ENCODE measurements at regions not wholly inside any gene's neighbourhood (a gene's known extent, or its start where the extent isn't known, plus 50 kb on each side); places are given as distances from the start of the nearest gene placed in this dataset.

DNA sequence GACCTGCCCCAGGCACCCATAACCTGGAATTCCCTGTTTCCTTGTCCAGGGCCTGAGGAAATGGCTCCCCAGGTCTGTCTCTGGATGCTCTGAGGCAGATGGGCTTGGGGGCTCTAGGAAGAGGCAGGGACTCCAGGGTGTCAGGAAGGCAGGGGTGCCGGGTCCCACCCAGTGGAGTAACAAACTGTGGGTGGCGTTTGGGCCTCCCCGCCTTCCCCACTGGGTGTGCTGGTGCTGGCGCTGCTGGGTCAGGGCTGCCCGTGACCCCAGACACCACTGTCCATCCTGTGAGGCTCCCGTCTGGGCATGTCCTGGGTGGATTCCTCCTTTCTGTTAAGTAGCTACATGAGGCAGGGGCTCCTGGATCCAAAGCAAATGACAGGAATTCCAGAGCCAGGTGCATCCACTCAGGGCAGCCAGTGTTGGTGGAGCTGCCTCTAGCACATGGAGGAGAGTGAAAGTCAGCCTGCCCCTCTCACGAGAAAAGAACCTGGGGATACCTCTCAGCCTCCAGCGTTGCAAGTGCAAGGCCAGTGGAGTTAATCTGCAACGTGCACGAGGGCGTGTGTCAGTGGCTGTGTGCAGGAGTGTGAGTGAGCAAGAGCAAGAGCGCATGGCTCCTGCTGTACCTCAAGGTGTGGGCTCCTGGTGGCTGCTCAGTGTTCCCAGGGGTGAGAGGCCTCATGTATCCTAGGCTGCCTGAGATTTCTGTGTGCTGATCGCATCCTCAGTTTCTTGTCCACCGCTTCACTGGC is 403.1 kb downstream of the TMEM121 start:
- no peak for ATAC-seq
- no peak for TF ChIP-seq TCF4 (CRISPR knock-in tag; IDR thresholded peaks at IDR 0.05; ENCODE audit: borderline replicate concordance)

DNA sequence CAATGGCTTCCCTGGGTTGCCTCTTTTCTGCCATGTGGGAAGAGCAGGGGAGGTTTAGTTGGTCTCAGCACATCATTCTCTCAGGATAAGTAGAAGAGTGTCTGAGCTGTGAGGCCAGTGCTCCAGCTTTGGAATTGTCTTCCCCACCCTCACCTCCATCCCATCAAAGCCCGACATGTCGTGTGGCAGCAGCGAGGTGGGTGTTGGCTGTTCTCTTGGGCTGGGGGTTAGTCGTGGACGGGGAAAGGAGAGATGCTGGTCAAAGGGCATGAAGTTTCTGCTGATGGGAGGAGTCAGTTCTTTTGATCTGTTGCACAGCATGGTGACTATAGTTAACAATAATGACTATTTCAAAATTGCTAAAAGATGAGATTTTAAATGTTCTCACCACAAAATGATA is 404.2 kb downstream of the TMEM121 start:
- no peak for ATAC-seq
- TF ChIP-seq GLIS3 (CRISPR knock-in tag; IDR thresholded peaks at IDR 0.05) (no peak), ZC3H10 (CRISPR knock-in tag; IDR thresholded peaks at IDR 0.05) (no peak)

DNA sequence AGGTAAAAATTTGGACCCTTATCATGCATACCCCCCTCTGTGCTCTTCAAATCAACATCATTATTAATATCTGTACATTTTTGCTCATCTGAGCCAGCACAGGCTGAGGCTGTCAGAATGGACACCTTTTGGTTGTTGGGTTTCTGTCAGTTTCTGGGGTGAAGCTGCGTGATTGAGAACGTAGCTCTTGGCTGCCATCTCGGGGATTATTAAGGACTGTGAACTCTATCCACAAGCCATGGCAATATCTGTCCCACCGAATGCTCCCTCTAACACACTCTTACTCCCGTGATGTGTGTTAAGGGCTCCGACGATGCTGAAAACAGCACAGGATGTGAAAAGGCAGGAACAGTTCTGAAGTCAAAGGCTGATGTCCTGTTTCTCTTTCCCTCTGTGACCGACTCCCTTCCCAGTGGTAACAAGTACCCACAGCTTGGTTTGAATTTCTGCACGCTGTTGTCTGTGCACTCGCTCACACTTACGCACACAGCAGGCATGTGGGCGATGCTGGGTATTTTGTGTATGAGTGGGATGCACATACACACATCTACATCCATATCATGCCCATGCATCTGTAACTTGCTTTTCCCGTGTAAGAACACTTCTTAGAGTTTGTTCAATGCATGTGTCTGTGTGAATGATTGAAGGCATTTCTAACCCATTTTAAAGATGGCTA is 405.6 kb downstream of the TMEM121 start:
- TF ChIP-seq ARNTL (CRISPR knock-in tag; IDR thresholded peaks at IDR 0.05; ENCODE audit: borderline replicate concordance, low read depth) (no peak), ZFP3 (CRISPR knock-in tag; IDR thresholded peaks at IDR 0.05) (no peak), OSR1 (CRISPR knock-in tag; IDR thresholded peaks at IDR 0.05) (no peak), TOX (CRISPR knock-in tag; IDR thresholded peaks at IDR 0.05; ENCODE audit: borderline replicate concordance) (no peak), ZNF565 (CRISPR knock-in tag; conservative IDR thresholded peaks at IDR 0.05; ENCODE audit: low read depth) (no peak), SNAI2 (CRISPR knock-in tag; IDR thresholded peaks at IDR 0.05) (no peak), PPARA (CRISPR knock-in tag; IDR thresholded peaks at IDR 0.05; ENCODE audit: borderline replicate concordance) (no peak), ZFP30 (CRISPR knock-in tag; IDR thresholded peaks at IDR 0.05) (no peak)
- TF ChIP-seq, protein P1, sequence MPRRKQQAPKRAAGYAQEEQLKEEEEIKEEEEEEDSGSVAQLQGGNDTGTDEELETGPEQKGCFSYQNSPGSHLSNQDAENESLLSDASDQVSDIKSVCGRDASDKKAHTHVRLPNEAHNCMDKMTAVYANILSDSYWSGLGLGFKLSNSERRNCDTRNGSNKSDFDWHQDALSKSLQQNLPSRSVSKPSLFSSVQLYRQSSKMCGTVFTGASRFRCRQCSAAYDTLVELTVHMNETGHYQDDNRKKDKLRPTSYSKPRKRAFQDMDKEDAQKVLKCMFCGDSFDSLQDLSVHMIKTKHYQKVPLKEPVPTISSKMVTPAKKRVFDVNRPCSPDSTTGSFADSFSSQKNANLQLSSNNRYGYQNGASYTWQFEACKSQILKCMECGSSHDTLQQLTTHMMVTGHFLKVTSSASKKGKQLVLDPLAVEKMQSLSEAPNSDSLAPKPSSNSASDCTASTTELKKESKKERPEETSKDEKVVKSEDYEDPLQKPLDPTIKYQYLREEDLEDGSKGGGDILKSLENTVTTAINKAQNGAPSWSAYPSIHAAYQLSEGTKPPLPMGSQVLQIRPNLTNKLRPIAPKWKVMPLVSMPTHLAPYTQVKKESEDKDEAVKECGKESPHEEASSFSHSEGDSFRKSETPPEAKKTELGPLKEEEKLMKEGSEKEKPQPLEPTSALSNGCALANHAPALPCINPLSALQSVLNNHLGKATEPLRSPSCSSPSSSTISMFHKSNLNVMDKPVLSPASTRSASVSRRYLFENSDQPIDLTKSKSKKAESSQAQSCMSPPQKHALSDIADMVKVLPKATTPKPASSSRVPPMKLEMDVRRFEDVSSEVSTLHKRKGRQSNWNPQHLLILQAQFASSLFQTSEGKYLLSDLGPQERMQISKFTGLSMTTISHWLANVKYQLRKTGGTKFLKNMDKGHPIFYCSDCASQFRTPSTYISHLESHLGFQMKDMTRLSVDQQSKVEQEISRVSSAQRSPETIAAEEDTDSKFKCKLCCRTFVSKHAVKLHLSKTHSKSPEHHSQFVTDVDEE (CRISPR knock-in tag; IDR thresholded peaks at IDR 0.05), result no peak
- TF ChIP-seq, protein P2, sequence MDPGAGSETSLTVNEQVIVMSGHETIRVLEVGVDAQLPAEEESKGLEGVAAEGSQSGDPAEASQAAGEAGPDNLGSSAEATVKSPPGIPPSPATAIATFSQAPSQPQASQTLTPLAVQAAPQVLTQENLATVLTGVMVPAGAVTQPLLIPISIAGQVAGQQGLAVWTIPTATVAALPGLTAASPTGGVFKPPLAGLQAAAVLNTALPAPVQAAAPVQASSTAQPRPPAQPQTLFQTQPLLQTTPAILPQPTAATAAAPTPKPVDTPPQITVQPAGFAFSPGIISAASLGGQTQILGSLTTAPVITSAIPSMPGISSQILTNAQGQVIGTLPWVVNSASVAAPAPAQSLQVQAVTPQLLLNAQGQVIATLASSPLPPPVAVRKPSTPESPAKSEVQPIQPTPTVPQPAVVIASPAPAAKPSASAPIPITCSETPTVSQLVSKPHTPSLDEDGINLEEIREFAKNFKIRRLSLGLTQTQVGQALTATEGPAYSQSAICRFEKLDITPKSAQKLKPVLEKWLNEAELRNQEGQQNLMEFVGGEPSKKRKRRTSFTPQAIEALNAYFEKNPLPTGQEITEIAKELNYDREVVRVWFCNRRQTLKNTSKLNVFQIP (CRISPR knock-in tag; IDR thresholded peaks at IDR 0.05; ENCODE audit: borderline replicate concordance, low read depth), result no peak
- TF ChIP-seq, protein P3, sequence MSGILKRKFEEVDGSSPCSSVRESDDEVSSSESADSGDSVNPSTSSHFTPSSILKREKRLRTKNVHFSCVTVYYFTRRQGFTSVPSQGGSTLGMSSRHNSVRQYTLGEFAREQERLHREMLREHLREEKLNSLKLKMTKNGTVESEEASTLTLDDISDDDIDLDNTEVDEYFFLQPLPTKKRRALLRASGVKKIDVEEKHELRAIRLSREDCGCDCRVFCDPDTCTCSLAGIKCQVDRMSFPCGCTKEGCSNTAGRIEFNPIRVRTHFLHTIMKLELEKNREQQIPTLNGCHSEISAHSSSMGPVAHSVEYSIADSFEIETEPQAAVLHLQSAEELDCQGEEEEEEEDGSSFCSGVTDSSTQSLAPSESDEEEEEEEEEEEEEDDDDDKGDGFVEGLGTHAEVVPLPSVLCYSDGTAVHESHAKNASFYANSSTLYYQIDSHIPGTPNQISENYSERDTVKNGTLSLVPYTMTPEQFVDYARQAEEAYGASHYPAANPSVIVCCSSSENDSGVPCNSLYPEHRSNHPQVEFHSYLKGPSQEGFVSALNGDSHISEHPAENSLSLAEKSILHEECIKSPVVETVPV (CRISPR knock-in tag; IDR thresholded peaks at IDR 0.05), result no peak
- TF ChIP-seq, protein P4, sequence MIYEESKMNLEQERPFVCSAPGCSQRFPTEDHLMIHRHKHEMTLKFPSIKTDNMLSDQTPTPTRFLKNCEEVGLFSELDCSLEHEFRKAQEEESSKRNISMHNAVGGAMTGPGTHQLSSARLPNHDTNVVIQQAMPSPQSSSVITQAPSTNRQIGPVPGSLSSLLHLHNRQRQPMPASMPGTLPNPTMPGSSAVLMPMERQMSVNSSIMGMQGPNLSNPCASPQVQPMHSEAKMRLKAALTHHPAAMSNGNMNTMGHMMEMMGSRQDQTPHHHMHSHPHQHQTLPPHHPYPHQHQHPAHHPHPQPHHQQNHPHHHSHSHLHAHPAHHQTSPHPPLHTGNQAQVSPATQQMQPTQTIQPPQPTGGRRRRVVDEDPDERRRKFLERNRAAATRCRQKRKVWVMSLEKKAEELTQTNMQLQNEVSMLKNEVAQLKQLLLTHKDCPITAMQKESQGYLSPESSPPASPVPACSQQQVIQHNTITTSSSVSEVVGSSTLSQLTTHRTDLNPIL (CRISPR knock-in tag; IDR thresholded peaks at IDR 0.05; ENCODE audit: low read depth), result no peak
- no peak; the same call in 2 of the 3 replicates for ATAC-seq

DNA sequence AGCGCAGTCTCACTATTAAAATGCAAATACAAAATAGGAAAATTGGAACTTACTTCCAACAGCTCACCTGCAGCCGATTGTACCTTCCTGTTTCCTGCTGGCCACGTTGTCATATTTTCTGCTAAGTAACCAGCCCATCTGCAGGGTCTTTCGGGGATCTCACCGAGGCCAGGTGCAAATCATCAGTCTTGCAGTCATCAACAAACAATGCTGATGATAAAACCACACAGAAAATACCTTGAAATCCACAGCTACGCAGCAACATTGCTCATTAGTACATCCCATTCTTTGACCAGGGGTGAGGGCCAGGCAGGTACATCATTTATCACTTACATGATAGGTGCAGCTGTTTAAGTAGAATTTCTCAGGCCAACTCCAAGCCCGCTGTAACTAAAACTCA is 406.9 kb downstream of the TMEM121 start:
- TF ChIP-seq, protein P4 (CRISPR knock-in tag; IDR thresholded peaks at IDR 0.05; ENCODE audit: low read depth), result no peak
- no peak for TF ChIP-seq ISL1 (CRISPR knock-in tag; IDR thresholded peaks at IDR 0.05)
- no peak for TF ChIP-seq ARNTL (CRISPR knock-in tag; IDR thresholded peaks at IDR 0.05; ENCODE audit: borderline replicate concordance, low read depth)
- no peak for ATAC-seq

DNA sequence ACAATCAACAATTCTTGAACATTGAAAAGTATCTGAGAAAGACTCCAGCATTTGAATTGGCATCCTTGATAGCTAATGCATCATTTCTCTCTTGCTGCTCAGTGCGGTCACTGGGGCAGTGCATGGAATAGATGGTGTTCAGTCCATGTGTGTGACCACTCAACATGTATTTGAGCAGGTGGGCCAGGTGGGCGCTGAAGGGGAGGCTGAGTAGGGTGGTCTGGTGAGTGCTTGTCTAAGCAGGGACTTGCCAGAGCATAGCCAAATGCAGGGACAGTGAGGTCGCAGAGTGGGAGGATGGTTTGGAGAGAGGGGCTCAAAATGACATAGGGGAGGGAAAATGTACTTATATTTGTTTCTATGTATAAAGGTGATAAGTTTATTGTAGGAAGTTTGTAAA is 409.0 kb downstream of the TMEM121 start:
- TF ChIP-seq SNAI2 (CRISPR knock-in tag; IDR thresholded peaks at IDR 0.05) (no peak), ZFP30 (CRISPR knock-in tag; IDR thresholded peaks at IDR 0.05) (no peak), GLIS3 (CRISPR knock-in tag; IDR thresholded peaks at IDR 0.05) (no peak), ZFP3 (CRISPR knock-in tag; IDR thresholded peaks at IDR 0.05) (no peak), ZNF565 (CRISPR knock-in tag; conservative IDR thresholded peaks at IDR 0.05; ENCODE audit: low read depth) (no peak), ZNF70 (CRISPR knock-in tag; IDR thresholded peaks at IDR 0.05) (no peak), ARNTL (CRISPR knock-in tag; IDR thresholded peaks at IDR 0.05; ENCODE audit: borderline replicate concordance, low read depth) (no peak)
- TF ChIP-seq, protein P5, sequence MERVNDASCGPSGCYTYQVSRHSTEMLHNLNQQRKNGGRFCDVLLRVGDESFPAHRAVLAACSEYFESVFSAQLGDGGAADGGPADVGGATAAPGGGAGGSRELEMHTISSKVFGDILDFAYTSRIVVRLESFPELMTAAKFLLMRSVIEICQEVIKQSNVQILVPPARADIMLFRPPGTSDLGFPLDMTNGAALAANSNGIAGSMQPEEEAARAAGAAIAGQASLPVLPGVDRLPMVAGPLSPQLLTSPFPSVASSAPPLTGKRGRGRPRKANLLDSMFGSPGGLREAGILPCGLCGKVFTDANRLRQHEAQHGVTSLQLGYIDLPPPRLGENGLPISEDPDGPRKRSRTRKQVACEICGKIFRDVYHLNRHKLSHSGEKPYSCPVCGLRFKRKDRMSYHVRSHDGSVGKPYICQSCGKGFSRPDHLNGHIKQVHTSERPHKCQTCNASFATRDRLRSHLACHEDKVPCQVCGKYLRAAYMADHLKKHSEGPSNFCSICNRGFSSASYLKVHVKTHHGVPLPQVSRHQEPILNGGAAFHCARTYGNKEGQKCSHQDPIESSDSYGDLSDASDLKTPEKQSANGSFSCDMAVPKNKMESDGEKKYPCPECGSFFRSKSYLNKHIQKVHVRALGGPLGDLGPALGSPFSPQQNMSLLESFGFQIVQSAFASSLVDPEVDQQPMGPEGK (CRISPR knock-in tag; IDR thresholded peaks at IDR 0.05; ENCODE audit: borderline replicate concordance), result no peak
- ATAC-seq, result no peak
